HEK293T (cell line): ENCODE measurements at regions not wholly inside any gene's neighbourhood (a gene's known extent, or its start where the extent isn't known, plus 50 kb on each side); places are given as distances from the start of the nearest gene placed in this dataset.

ENCODE experiments used
- CTCF ChIA-PET: fragments of 350-600 bp; formaldehyde crosslinking; extraction: SDS; loops from one replicate; lab custom pipeline; 2021; ENCODE audit warnings: antibody characterized with exemption, inconsistent platforms; lab: Yijun Ruan, JAX
- POLR2A ChIA-PET: fragments of 350-600 bp; formaldehyde crosslinking; extraction: SDS; loops from one replicate; lab custom pipeline; 2020; ENCODE audit warnings: antibody characterized with exemption, inconsistent platforms; lab: Yijun Ruan, JAX
- DNase-seq: peaks from one replicate; pipeline ENCODE4 v3.0.0; 2012; ENCODE audit warnings: mixed read lengths; ENCODE audit errors: extremely low spot score
- ARNT ChIP-seq: fragments of 450-650 bp; IDR thresholded peaks from 2 replicates; pipeline ENCODE4 v1.6.1; 2017; ENCODE audit warnings: mild to moderate bottlenecking
- BHLHE40 ChIP-seq: fragments of 450-650 bp; IDR thresholded peaks from 2 replicates; pipeline ENCODE4 v1.6.1; 2016; ENCODE audit warnings: mild to moderate bottlenecking, moderate library complexity, borderline replicate concordance
- CTBP1 ChIP-seq: fragments of 450-650 bp; IDR thresholded peaks from 2 replicates; pipeline ENCODE4 v1.6.1; 2016; ENCODE audit warnings: borderline replicate concordance
- ELF4 ChIP-seq: fragments of 450-650 bp; IDR thresholded peaks from 2 replicates; pipeline ENCODE4 v1.6.1; 2017; ENCODE audit warnings: antibody characterized with exemption
- FOXA1 ChIP-seq: fragments of 450-650 bp; IDR thresholded peaks from 2 replicates; pipeline ENCODE4 v1.6.1; 2016; ENCODE audit warnings: mild to moderate bottlenecking
- FOXK2 ChIP-seq: fragments of 450-650 bp; IDR thresholded peaks from 2 replicates; pipeline ENCODE4 v1.6.1; 2016; ENCODE audit warnings: mild to moderate bottlenecking
- FOXM1 ChIP-seq: fragments of 450-650 bp; IDR thresholded peaks from 2 replicates; pipeline ENCODE4 v1.6.1; 2017; ENCODE audit warnings: mild to moderate bottlenecking, borderline replicate concordance
- HDGF ChIP-seq: fragments of 450-650 bp; IDR thresholded peaks from 2 replicates; pipeline ENCODE4 v1.6.1; 2017; ENCODE audit warnings: antibody characterized with exemption, borderline replicate concordance
- L3MBTL2 ChIP-seq: fragments of 450-650 bp; conservative IDR thresholded peaks from 2 replicates; pipeline ENCODE4 v1.6.1; 2016; ENCODE audit warnings: mild to moderate bottlenecking
- LEF1 ChIP-seq: fragments of 450-650 bp; IDR thresholded peaks from 2 replicates; pipeline ENCODE4 v1.6.1; 2017; ENCODE audit warnings: mild to moderate bottlenecking, borderline replicate concordance
- NFRKB ChIP-seq: fragments of 450-650 bp; IDR thresholded peaks from 2 replicates; pipeline ENCODE4 v1.6.1; 2016; ENCODE audit warnings: mild to moderate bottlenecking, moderate library complexity
- PKNOX1 ChIP-seq: fragments of 450-650 bp; IDR thresholded peaks from 2 replicates; pipeline ENCODE4 v1.6.1; 2016
- SP1 ChIP-seq: fragments of 450-650 bp; IDR thresholded peaks from 2 replicates; pipeline ENCODE4 v1.6.1; 2017
- SUZ12 ChIP-seq: fragments of 450-650 bp; IDR thresholded peaks from 2 replicates; pipeline ENCODE4 v1.6.1; 2016; ENCODE audit warnings: mild to moderate bottlenecking
- TARDBP ChIP-seq: fragments of 450-650 bp; IDR thresholded peaks from 2 replicates; pipeline ENCODE4 v1.6.1; 2016
- ZNF384 ChIP-seq: fragments of 450-650 bp; IDR thresholded peaks from 2 replicates; pipeline ENCODE4 v1.6.1; 2016

DNA sequence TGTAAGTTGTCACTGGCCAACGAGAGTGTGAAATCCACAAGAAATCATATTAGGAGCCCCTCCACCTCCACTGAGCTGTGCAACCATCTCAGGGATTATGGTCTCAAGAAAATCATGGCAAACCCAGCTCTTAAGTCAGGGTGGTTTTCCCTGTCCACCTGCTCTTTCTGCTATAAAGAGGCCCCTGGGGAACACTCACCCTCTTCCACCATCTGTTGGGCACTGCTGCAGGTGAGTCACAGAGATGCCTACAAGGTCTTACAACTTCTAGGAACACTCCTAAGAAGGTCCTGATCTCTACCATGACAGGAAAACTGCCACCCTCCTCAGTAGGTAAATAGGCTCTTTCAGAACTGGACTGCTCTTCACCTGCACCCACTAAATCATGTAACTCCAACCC lies 61.8 kb downstream of the DRD1 start:
- POLR2A ChIA-PET, result interaction anchor here (1.5 kb wide), 2 partner anchors 14 to 96 kb away, joined by 3 read pairs; partner anchors contain the start of gene SFXN1
- TF ChIP-seq NFRKB (no peak), SP1 (no peak), TARDBP (no peak), ARNT (no peak), CTBP1 (no peak), LEF1 (no peak), FOXA1 (no peak), BHLHE40 (no peak), ELF4 (no peak), FOXK2 (no peak), L3MBTL2 (no peak)
- no peak for DNase-seq
- CTCF ChIA-PET, result interaction anchor here (0.7 to 2.0 kb wide), 2 partner anchors 62 to 1003 kb away, joined by 3 to 4 read pairs; partner anchors contain the start of gene DRD1

- no peak for DNase-seq
- TF ChIP-seq SP1 (no peak), ELF4 (no peak), LEF1 (no peak)
- ChIA-PET POLR2A (interaction anchor here (0.6 to 1.5 kb wide), 3 partner anchors 15 to 1163 kb away, joined by 3 read pairs; partner anchors contain the start of gene SFXN1), CTCF (interaction anchor here (0.5 to 2.0 kb wide), 4 partner anchors 10 to 1002 kb away, joined by 3 to 7 read pairs (median 4); partner anchors contain the start of gene DRD1)
Measured at GRCh38 chr5:175381130-175381529, 62.9 kb downstream of the DRD1 start.

GRCh38 chr5:175380701-175381100 lies 63.3 kb downstream of the DRD1 start:
- CTCF ChIA-PET, result interaction anchor here (0.7 to 2.0 kb wide), 2 partner anchors 48 to 63 kb away, joined by 4 to 7 read pairs; partner anchors contain the start of gene DRD1
- POLR2A ChIA-PET, result interaction anchor here (0.6 to 1.5 kb wide), 2 partner anchors 15 to 1163 kb away, joined by 3 read pairs; no protein-coding TSS in a partner anchor
- peak; percentile 67 for TF ChIP-seq PKNOX1
- TF ChIP-seq NFRKB, result no peak
- no peak for DNase-seq

GRCh38 chr5:175379867-175380266 lies 64.1 kb downstream of the DRD1 start:
- POLR2A ChIA-PET, result no interaction called here
- TF ChIP-seq CTBP1 (no peak), ELF4 (no peak), LEF1 (no peak), L3MBTL2 (no peak), HDGF (no peak), FOXA1 (no peak), NFRKB (no peak), PKNOX1 (no peak), SUZ12 (no peak), ZNF384 (no peak), FOXK2 (no peak)
- no peak for DNase-seq
- CTCF ChIA-PET, result no interaction called here

GRCh38 chr5:175378444-175379028 lies 65.4 kb downstream of the DRD1 start:
- ChIA-PET CTCF (interaction anchor here (1.0 to 2.1 kb wide), 2 partner anchors 66 to 82 kb away, joined by 3 to 6 read pairs; partner anchors contain the start of gene DRD1), POLR2A (interaction anchor here (0.9 to 1.0 kb wide), 2 partner anchors 32 to 100 kb away, joined by 3 to 4 read pairs; partner anchors contain the start of gene SFXN1)
- peak; percentile 71 for DNase-seq
- TF ChIP-seq FOXM1, result no peak
- TF ChIP-seq LEF1, result no peak
- TF ChIP-seq PKNOX1, result peak; percentile 97
- TF ChIP-seq FOXK2, result no peak
- TF ChIP-seq BHLHE40, result no peak
- no peak for TF ChIP-seq SP1
- no peak for TF ChIP-seq FOXA1
- TF ChIP-seq HDGF, result no peak
- TF ChIP-seq NFRKB, result no peak
- peak; percentile 34; the same call in 1 of the 2 replicates for TF ChIP-seq ZNF384
- no peak for TF ChIP-seq ELF4
- TF ChIP-seq L3MBTL2, result 0 out of 2 replicates have a peak, but pooled peaks have one; percentile 36
- peak; percentile 73 for TF ChIP-seq ARNT
- TF ChIP-seq TARDBP, result no peak
- TF ChIP-seq CTBP1, result peak; percentile 98
- no peak for TF ChIP-seq SUZ12

DNA sequence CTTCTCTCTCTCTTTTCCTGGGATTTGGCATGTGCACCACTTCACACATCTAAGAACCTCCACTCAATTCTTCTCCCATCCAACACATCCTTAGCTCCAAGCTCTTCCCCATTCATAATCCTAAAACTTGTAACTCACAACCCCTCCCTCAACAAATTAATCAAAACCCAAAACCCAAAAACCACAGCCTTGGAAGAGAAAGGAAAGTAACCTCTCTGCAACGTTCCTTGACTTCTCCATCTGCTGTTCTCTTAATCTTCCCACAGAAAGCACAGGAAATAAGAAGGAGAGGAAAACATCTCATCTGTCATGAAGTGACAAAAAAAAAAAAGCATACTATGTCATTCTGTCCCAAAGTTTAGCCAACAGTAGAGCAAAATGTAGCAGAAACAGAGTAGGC lies 66.2 kb downstream of the DRD1 start:
- ChIA-PET POLR2A (no interaction called here), CTCF (interaction anchor here (1.0 to 2.1 kb wide), 2 partner anchors 66 to 83 kb away, joined by 3 to 6 read pairs; partner anchors contain the start of gene DRD1)
- DNase-seq, result no peak
- TF ChIP-seq FOXK2 (no peak), FOXA1 (no peak), ARNT (no peak), FOXM1 (no peak), SP1 (no peak), ELF4 (no peak), BHLHE40 (no peak), CTBP1 (no peak), PKNOX1 (no peak), NFRKB (no peak), L3MBTL2 (no peak), HDGF (no peak)
